ENCODE measurements at regions not wholly inside any gene's neighbourhood (a gene's known extent, or its start where the extent isn't known, plus 50 kb on each side); places are given as distances from the start of the nearest gene placed in this dataset.
"Not testable (repeated sequence)": the region's sequence is repeated elsewhere in the genome, so short reads cannot be mapped to it uniquely, and the experiment has no call there.

DNA sequence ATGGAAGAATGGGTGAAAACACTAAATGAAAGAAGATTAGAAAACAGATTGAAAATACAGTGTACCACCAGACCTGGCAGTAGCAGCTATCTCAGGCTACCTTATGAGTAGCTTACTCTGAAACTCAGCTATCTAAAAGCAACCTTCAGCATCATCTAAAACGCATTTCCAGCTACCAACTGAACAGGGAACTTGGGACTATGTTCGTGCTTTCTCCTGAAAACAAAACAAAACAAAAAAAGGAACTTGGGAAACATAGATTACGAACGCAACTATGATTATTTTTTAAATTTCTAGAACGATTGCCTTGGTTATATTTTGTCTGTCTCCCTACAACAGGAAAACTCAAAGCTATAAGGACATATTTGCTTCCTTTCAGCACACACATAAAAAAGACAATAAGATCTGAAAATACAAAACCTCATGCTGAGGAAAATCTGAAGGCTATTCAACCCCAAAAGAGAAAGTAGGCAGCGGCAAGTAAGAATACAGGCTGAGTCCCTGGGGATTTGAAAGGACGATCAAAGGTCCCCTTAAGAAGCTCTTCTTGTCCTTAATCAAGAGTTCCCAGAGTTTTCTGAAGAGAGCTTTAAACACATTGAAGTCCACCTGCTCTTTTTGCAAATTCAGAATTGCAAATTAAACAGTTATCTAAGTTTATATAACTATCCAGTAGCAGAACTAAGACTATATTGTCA, 53.4 kb downstream of the OR2K2 start:
- peaks cover 45% of the 10 kb centered on the region for H3K36me3 Mint-ChIP-seq (ENCODE audit: low read depth)
- peaks cover 53% of the 10 kb centered on the region for H3K4me1 Mint-ChIP-seq (ENCODE audit: low read depth)
- peak overlapping the region; percentile 92 for H3K27ac Mint-ChIP-seq
- peak overlapping the region; percentile 71 for H3K4me3 Mint-ChIP-seq
- intact Hi-C loops (cut with micrococcal nuclease) = loop anchor here (5.0 kb wide), 1 partner anchor 199 kb away; no protein-coding TSS in a partner anchor
- H3K27me3 Mint-ChIP-seq = peaks cover 3% of the 10 kb centered on the region
- no peaks in the 10 kb centered on the region for H3K9me3 Mint-ChIP-seq

DNA sequence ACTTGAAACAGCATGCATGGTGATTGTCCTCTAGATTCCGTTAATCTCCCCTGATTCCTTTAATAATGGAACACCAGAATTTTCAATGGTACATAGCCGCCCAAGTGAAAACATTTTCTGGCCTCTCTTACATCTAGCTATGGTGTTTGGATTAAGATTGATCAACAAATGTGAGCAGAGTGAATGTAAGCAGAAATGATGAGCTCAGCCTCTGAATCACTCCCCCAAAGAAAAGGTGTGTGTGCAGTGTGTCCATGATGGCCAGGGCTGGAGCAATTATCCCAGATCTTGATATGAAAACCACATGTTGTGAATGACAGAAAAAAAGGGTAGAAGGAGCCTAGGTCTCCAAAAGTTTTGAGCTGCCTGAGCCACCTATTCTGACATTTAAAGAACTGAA, 55.3 kb downstream of the OR2K2 start:
- intact Hi-C loops (cut with micrococcal nuclease) = loop anchor here (5.0 kb wide), 1 partner anchor 197 kb away; no protein-coding TSS in a partner anchor
- H3K9me3 Mint-ChIP-seq = no peaks in the 10 kb centered on the region
- H3K27ac Mint-ChIP-seq = no peak overlapping the region
- peaks cover 45% of the 10 kb centered on the region for H3K4me1 Mint-ChIP-seq (ENCODE audit: low read depth)
- peaks cover 46% of the 10 kb centered on the region for H3K36me3 Mint-ChIP-seq (ENCODE audit: low read depth)
- H3K4me3 Mint-ChIP-seq = no peak overlapping the region
- H3K27me3 Mint-ChIP-seq = peaks cover 3% of the 10 kb centered on the region

DNA sequence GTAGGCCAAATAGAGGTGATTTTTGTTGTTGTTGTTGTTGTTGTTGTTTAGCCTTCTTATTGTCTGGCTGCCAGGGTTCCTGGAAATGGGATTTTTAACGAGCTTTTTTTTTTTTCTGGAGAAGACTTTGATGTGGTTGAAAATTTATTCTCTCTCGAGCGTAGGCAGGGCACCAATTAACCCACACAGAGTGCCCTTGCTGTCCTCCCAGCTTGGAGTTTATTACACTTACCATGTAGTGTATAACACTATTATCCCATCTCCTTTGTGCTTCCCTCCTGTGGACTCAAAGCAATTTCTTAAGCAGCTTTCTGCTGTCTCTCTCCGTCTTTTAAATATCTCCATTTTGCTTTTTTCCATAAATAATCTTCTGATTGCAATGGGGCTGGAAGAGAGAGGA, 57.4 kb downstream of the OR2K2 start:
- intact Hi-C loops (cut with micrococcal nuclease) = no loop called here
- H3K27ac Mint-ChIP-seq = no peak overlapping the region

DNA sequence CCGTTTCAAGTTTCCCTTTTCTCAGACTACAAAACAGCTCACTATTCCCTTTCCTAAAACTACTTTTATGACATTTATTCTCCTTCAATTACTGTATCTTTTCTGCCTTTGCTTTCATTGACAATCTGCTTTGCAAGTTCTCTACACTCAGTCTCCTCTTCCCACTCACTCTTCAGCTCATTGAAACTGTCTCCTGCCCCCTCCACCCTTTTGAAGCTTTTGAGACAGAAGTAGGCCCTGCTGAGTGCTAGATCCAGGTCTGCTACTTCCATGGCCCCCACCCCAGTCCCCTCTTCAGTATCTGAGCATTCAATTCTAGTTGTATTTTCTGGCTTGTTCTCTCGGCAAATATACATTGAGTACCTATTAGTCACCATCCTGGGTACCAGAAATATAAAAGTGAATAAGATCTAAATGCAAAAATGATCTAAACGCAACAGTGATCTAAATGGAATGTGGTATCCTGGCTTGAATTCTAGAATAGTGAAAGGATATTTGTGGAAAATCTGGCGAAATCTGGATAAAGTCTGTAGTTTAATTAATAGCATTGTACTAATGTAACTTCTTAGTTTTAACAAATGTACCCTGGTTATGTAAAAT, 58.4 kb downstream of the OR2K2 start:
- H3K4me3 Mint-ChIP-seq = no peak overlapping the region
- H3K36me3 Mint-ChIP-seq (ENCODE audit: low read depth) = peaks cover 74% of the 10 kb centered on the region

More for the DNA sequence above, 57.4 kb downstream of the OR2K2 start:
- H3K9me3 Mint-ChIP-seq = peaks cover 16% of the 10 kb centered on the region
- no peak overlapping the region for H3K4me3 Mint-ChIP-seq
- H3K27me3 Mint-ChIP-seq = peaks cover 3% of the 10 kb centered on the region
- peaks cover 39% of the 10 kb centered on the region for H3K4me1 Mint-ChIP-seq (ENCODE audit: low read depth)
- peaks cover 64% of the 10 kb centered on the region for H3K36me3 Mint-ChIP-seq (ENCODE audit: low read depth)

DNA sequence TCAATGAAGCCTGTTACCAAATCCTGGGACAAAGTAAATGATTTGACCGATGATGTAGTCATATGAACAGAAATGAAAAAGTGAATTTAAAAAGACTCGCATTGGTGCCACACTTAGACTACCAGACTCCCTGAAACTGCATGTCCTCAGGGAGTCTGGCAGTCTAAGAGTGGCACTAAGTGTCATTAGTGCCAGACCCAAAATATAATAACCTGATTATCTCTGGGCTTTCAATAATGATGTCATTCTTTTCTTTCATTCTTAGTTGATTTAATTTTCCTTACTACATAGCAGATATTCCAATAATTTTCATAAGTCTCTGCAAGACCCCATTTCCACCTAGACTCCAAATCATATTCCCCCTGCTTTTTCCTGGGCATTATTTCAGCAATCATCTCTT, 59.0 kb downstream of the OR2K2 start:
- Mint-ChIP-seq H3K27me3 (peaks cover 3% of the 10 kb centered on the region), H3K4me3 (no peak overlapping the region), H3K9me3 (peaks cover 31% of the 10 kb centered on the region), H3K4me1 (ENCODE audit: low read depth) (peaks cover 27% of the 10 kb centered on the region), H3K36me3 (ENCODE audit: low read depth) (peaks cover 79% of the 10 kb centered on the region), H3K27ac (no peak overlapping the region)
- intact Hi-C loops (cut with micrococcal nuclease) = no loop called here

More for the DNA sequence above, 58.4 kb downstream of the OR2K2 start:
- Mint-ChIP-seq H3K27me3 (peaks cover 3% of the 10 kb centered on the region), H3K27ac (no peak overlapping the region), H3K9me3 (peaks cover 26% of the 10 kb centered on the region), H3K4me1 (ENCODE audit: low read depth) (peaks cover 32% of the 10 kb centered on the region)
- intact Hi-C loops (cut with micrococcal nuclease) = no loop called here

DNA sequence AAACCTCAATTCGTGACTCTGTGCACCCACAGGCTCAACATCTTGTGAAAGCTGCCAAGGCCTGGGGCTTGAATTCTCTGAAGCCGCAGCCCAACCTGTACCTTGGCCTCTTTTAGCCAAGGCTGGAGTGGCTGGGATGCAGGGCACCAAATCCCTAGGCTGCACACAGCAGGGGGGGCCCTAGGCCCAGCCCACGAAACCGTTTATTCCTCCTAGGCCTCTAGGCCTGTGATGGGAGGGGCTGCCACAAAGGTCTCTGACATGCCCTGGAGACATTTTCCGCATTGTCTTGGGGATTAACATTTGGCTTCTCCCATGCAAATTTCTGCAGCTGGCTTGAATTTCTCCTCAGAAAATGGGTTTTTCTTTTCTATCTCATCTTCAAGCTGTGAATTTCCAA, 64.0 kb downstream of the OR2K2 start:
- H3K27me3 Mint-ChIP-seq; H3K4me3 Mint-ChIP-seq; intact Hi-C loops (cut with micrococcal nuclease); H3K4me1 Mint-ChIP-seq (ENCODE audit: low read depth); H3K27ac Mint-ChIP-seq: not testable (repeated sequence)
- Mint-ChIP-seq H3K9me3 (peaks cover 40% of the 10 kb centered on the region), H3K36me3 (ENCODE audit: low read depth) (peaks cover 62% of the 10 kb centered on the region)

DNA sequence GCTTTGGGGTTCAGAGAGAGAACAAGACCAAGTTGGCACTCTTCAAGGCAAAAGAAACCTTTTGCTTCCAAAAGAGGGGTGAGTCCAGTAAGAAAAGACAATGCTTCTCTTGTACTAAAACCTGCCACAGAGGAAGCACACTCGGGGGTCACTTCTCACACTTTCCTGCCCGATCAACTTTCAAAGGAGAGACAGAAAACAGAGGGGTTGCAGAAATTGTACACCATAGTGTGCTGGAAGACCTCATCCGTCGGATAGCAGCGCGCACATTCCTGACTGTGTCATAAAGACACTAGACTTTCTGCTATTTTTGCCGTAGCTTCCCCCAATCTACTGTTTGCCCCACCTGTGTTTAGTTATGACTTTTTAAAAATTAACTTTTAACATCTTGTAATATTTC, 66.9 kb downstream of the OR2K2 start:
- no peaks in the 10 kb centered on the region for H3K4me1 Mint-ChIP-seq (ENCODE audit: low read depth)
- peaks cover 1% of the 10 kb centered on the region for H3K27me3 Mint-ChIP-seq
- H3K9me3 Mint-ChIP-seq = peaks cover 26% of the 10 kb centered on the region

DNA sequence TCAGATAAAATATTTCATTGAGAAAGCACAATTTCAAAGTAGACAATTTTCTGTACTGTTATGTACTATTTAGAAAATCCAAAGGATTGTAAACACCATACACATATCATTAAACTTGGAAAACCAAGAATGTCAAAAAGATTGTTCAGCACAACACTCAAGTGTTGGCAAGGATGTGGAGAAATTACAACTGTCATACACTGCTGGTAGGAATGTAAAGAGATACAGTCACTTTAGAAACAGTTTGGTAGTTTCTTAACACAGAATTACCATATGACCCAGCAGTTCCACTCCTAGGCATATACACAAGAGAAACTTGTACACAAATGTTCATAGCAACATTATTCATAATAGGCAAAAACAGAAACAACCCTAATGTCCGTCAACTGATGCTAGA, 71.2 kb downstream of the OR2K2 start:
- H3K4me3 Mint-ChIP-seq = no peak overlapping the region
- peaks cover 7% of the 10 kb centered on the region for H3K4me1 Mint-ChIP-seq (ENCODE audit: low read depth)
- peaks cover 1% of the 10 kb centered on the region for H3K27me3 Mint-ChIP-seq
- H3K27ac Mint-ChIP-seq = no peak overlapping the region
- H3K36me3 Mint-ChIP-seq (ENCODE audit: low read depth) = peaks cover 32% of the 10 kb centered on the region
- intact Hi-C loops (cut with micrococcal nuclease) = no loop called here
- peaks cover 9% of the 10 kb centered on the region for H3K9me3 Mint-ChIP-seq

More for the DNA sequence above, 66.9 kb downstream of the OR2K2 start:
- no peak overlapping the region for H3K4me3 Mint-ChIP-seq
- intact Hi-C loops (cut with micrococcal nuclease) = no loop called here
- H3K36me3 Mint-ChIP-seq (ENCODE audit: low read depth) = peaks cover 46% of the 10 kb centered on the region
- H3K27ac Mint-ChIP-seq = no peak overlapping the region

DNA sequence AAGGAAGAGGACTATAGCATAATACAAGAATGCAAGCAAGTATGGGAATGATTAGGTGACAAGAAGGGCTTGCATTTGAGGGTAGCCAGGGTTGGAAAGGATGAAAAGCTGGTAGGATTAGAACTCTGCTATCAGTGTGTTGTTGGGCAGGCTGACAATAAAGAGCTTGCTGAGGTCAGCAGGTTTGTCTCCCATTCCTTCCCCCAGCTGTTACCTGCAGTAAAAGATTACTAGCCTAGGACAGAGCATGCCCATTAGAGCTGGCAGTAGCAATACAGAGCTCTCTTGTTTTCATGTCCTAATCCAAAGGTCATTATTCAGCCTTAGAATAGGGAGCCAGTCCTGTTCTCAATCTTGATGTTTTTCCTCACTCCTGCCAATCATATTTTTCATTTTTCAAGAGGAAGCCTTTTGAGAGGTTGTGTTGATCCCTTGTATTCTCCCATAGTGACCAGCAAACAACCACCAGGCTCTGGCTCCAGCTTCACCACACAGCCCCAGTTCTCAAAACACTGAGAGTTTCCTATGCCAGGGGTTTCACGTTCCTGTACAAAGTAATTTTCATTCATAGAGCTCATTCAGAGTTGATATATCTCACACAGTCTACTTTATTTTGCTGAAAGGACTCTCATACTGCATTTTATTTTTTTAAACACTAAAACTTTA, 71.7 kb downstream of the OR2K2 start:
- intact Hi-C loops (cut with micrococcal nuclease) = no loop called here
- Mint-ChIP-seq H3K4me1 (ENCODE audit: low read depth) (peaks cover 13% of the 10 kb centered on the region), H3K27me3 (peaks cover 1% of the 10 kb centered on the region), H3K9me3 (peaks cover 14% of the 10 kb centered on the region), H3K4me3 (no peak overlapping the region), H3K27ac (no peak overlapping the region), H3K36me3 (ENCODE audit: low read depth) (peaks cover 36% of the 10 kb centered on the region)

DNA sequence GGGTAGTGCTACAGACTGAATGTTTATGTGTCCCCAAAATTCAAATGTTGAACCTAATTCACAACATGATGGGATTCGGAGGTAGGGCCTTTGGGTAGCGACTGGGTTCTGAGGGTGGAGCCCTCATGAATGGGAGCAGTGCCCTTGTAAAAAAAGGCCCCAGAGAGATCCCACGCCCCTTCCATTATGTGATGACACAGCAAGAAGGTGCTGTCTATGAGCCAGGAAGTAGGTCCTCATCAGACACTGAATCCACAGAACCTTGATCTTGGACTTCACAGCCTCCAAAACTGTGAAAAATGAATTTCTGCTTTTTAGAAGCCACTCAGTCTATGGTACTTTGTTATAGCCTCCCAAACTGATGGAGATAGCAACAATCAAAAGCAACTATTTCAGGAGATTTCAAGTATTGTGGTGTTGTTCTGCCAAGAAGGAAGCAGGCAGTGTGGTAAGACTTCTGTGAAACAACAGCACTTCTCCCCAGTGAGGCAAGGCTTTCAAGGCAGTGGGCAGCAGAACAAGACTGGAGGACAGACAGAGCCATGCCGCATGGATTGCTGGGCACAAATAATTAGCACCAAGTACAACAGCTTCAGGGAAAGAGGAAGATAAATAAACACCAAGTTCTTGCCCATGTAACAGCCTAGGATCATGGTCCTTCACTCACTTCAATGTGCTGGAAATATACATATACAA, 76.1 kb downstream of the OR2K2 start:
- intact Hi-C loops (cut with micrococcal nuclease) = no loop called here
- peaks cover 21% of the 10 kb centered on the region for H3K9me3 Mint-ChIP-seq
- peak overlapping the region; percentile 70 for H3K27ac Mint-ChIP-seq
- H3K36me3 Mint-ChIP-seq (ENCODE audit: low read depth) = peaks cover 45% of the 10 kb centered on the region
- peaks cover 23% of the 10 kb centered on the region for H3K4me1 Mint-ChIP-seq (ENCODE audit: low read depth)
- H3K4me3 Mint-ChIP-seq = no peak overlapping the region
- no peaks in the 10 kb centered on the region for H3K27me3 Mint-ChIP-seq

DNA sequence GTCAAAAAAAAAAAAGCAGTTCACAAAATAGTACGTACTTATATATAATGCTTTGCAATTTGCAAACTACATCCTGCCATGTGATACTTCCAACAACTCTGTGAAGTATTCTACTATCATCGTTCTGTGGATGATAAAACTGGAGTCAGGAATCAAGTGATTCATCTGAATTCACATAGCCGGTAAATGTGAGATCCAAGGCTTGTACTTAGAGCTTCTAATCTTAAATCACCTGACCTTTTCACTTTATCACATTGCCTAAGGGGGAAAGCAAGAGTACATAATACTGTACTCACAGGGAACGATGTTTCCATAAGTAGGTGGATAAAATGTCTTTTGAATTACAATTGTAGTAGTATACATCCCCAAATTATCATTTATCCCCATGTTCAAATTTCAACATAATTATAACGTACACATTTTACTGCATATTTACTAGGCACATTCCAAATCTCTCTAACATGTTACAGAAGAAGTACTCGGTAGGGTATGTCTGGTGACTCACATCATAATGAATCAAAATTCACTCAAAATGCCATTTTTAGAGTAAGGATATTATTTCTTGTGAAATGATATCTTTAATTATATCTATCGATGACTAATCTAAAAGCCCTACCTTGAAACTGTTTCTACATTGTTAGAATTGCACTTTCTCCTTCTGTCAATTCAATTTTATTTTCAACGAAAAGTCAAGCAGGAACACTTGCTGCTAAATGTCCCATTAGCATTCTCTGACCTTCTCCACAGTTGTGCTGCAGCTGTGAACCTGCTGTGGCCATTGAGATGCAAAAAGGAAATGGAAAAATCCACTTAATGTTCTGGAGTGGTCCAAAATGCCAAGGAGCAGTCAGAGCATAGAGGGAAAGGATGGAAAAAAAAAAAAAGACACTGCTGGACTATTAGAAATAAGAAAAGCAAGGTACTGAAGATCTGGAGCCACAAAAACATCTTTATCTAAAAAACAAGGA, 78.9 kb downstream of the OR2K2 start:
- Mint-ChIP-seq H3K36me3 (ENCODE audit: low read depth) (peaks cover 34% of the 10 kb centered on the region), H3K4me1 (ENCODE audit: low read depth) (peaks cover 23% of the 10 kb centered on the region), H3K27ac (no peak overlapping the region), H3K4me3 (no peak overlapping the region), H3K27me3 (no peaks in the 10 kb centered on the region), H3K9me3 (peaks cover 21% of the 10 kb centered on the region)
- intact Hi-C loops (cut with micrococcal nuclease) = no loop called here

DNA sequence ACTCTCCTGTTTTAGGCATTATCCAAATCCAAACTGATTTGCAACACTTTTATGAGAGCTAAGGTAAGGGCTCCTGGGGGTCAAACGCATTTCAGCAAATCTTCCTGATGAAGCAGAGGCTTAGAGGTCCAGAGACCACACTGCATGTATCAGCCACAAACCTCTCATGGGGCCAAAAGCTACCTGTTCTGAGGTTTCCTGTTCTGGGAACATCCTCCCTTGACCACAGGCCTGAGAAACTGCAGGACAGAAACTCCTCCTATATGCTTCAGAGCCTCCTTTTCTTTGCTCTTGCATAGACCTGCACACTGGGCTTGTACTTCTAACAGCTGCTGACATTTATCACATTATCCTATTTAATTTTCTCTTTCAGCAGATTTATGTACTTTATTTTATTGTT, 92.6 kb downstream of the OR2K2 start:
- intact Hi-C loops (cut with micrococcal nuclease) = no loop called here
- Mint-ChIP-seq H3K36me3 (ENCODE audit: low read depth) (peaks cover 6% of the 10 kb centered on the region), H3K9me3 (no peaks in the 10 kb centered on the region), H3K4me1 (ENCODE audit: low read depth) (peaks cover 6% of the 10 kb centered on the region), H3K4me3 (no peak overlapping the region), H3K27me3 (peaks cover 2% of the 10 kb centered on the region), H3K27ac (no peak overlapping the region)

DNA sequence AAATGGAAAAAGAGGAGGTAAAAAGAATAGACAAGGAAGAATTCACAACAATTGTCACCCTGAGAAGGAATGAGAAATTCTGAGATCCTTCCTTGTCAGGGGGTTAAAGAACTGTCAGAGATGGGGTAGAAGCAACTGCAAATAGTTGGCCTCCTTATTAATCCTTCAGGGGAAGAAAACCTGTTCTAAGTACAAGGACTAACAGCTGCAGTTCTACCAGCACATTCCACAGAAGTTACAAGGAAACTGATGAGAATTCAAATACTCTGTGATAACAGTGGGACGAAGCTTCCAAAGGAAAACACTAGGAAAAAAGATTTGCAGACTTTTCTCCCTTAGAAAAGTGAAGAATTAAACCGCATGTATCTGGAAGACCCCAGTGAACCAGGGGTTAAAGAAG, 93.7 kb downstream of the OR2K2 start:
- H3K36me3 Mint-ChIP-seq (ENCODE audit: low read depth) = peaks cover 6% of the 10 kb centered on the region
- no peak overlapping the region for H3K4me3 Mint-ChIP-seq
- H3K9me3 Mint-ChIP-seq = no peaks in the 10 kb centered on the region
- intact Hi-C loops (cut with micrococcal nuclease) = no loop called here
- H3K27ac Mint-ChIP-seq = no peak overlapping the region
- H3K4me1 Mint-ChIP-seq (ENCODE audit: low read depth) = peaks cover 6% of the 10 kb centered on the region
- H3K27me3 Mint-ChIP-seq = peaks cover 2% of the 10 kb centered on the region

All from dendritic cell treated with granulocyte-macrophage colony-stimulating factor and Interleukin-4, amounts not matched to agents 40 ng/mL and 50 ng/mL, for 4 days (primary cell).